GM21528 (cell line): ENCODE measurements at regions not wholly inside any gene's neighbourhood (a gene's known extent, or its start where the extent isn't known, plus 50 kb on each side); places are given as distances from the start of the nearest gene placed in this dataset.

ENCODE experiments used
- ATAC-seq: cut with Tn5 transposase; IDR thresholded peaks from one replicate; pipeline ENCODE4 v1.9.1; 2021; ENCODE audit warnings: mild to moderate bottlenecking, moderate library complexity; ENCODE audit not compliant: unreplicated experiment, low FRiP score

- ATAC-seq: no peak
Observed at GRCh38 chrX:78496483-78496882, 162.6 kb downstream of the RTL3 start.

GRCh38 chrX:78493180-78493579 is 165.8 kb upstream of the CYSLTR1 start:
- ATAC-seq: no peak

GRCh38 chrX:78476701-78477100 is 149.3 kb upstream of the CYSLTR1 start:
- ATAC-seq: no peak

- no peak for ATAC-seq
Observed at GRCh38 chrX:78456909-78457308, 129.5 kb upstream of the CYSLTR1 start.

GRCh38 chrX:78455901-78456300 is 128.5 kb upstream of the CYSLTR1 start:
- ATAC-seq: no peak

- no peak for ATAC-seq
Observed at GRCh38 chrX:78452356-78452755, 124.9 kb upstream of the CYSLTR1 start.

- ATAC-seq: no peak
Observed at GRCh38 chrX:78437621-78438020, 110.2 kb upstream of the CYSLTR1 start.

- ATAC-seq: no peak
Observed at GRCh38 chrX:78429172-78429571, 101.8 kb upstream of the CYSLTR1 start.

- ATAC-seq: no peak
Observed at GRCh38 chrX:78388663-78389062, 61.3 kb upstream of the CYSLTR1 start.

GRCh38 chrX:78387364-78387763 is 60.0 kb upstream of the CYSLTR1 start:
- ATAC-seq: no peak

GRCh38 chrX:78384486-78384885 is 57.1 kb upstream of the CYSLTR1 start:
- ATAC-seq: no peak

- ATAC-seq: no peak
Observed at GRCh38 chrX:78383594-78383993, 56.2 kb upstream of the CYSLTR1 start.

GRCh38 chrX:78378476-78379115 is 51.2 kb upstream of the CYSLTR1 start:
- no peak for ATAC-seq
